ENCODE measurements at regions not wholly inside any gene's neighbourhood (a gene's known extent, or its start where the extent isn't known, plus 50 kb on each side); places are given as distances from the start of the nearest gene placed in this dataset.
A peak's percentile ranks its signal among the peaks of the same experiment; 100 is the strongest.

GRCh38 chr2:205908212-205909183 is 177.5 kb downstream of the INO80D start:
- TF ChIP-seq GATA1 (IDR thresholded peaks at IDR 0.05; ENCODE audit: low read depth, low read length) (no peak), POLR2A (IDR thresholded peaks at IDR 0.05; ENCODE audit: low read length) (no peak)
- no peak for DNase-seq

- DNase-seq: no peak
- TF ChIP-seq GATA1 (IDR thresholded peaks at IDR 0.05; ENCODE audit: low read depth, low read length) (no peak), POLR2A (IDR thresholded peaks at IDR 0.05; ENCODE audit: low read length) (no peak)
Observed at GRCh38 chr2:205906419-205906818, 179.6 kb downstream of the INO80D start.

GRCh38 chr2:205905576-205905975 is 180.4 kb downstream of the INO80D start:
- no peak for DNase-seq
- no peak for TF ChIP-seq POLR2A (IDR thresholded peaks at IDR 0.05; ENCODE audit: low read length)
- TF ChIP-seq GATA1 (IDR thresholded peaks at IDR 0.05; ENCODE audit: low read depth, low read length): no peak

- DNase-seq: no peak
- no peak for TF ChIP-seq GATA1 (IDR thresholded peaks at IDR 0.05; ENCODE audit: low read depth, low read length)
- no peak for TF ChIP-seq POLR2A (IDR thresholded peaks at IDR 0.05; ENCODE audit: low read length)
Observed at GRCh38 chr2:205904873-205905272, 181.1 kb downstream of the INO80D start.

GRCh38 chr2:205903549-205904129 is 182.3 kb downstream of the INO80D start:
- TF ChIP-seq POLR2A (IDR thresholded peaks at IDR 0.05; ENCODE audit: low read length) (no peak), GATA1 (IDR thresholded peaks at IDR 0.05; ENCODE audit: low read depth, low read length) (no peak)
- peak; percentile 37 to 59 for DNase-seq

- DNase-seq: no peak
- TF ChIP-seq POLR2A (IDR thresholded peaks at IDR 0.05; ENCODE audit: low read length) (no peak), GATA1 (IDR thresholded peaks at IDR 0.05; ENCODE audit: low read depth, low read length) (no peak)
Observed at GRCh38 chr2:205902900-205903237, 183.1 kb downstream of the INO80D start.

GRCh38 chr2:205902041-205902899 is 183.7 kb downstream of the INO80D start:
- no peak for TF ChIP-seq GATA1 (IDR thresholded peaks at IDR 0.05; ENCODE audit: low read depth, low read length)
- TF ChIP-seq POLR2A (IDR thresholded peaks at IDR 0.05; ENCODE audit: low read length): no peak
- DNase-seq: peak; percentile 7 to 54

GRCh38 chr2:205901491-205901890 is 184.5 kb downstream of the INO80D start:
- DNase-seq: no peak
- TF ChIP-seq GATA1 (IDR thresholded peaks at IDR 0.05; ENCODE audit: low read depth, low read length): no peak
- TF ChIP-seq POLR2A (IDR thresholded peaks at IDR 0.05; ENCODE audit: low read length): no peak

GRCh38 chr2:205898744-205899143 is 187.2 kb downstream of the INO80D start:
- no peak for TF ChIP-seq POLR2A (IDR thresholded peaks at IDR 0.05; ENCODE audit: low read length)
- TF ChIP-seq GATA1 (IDR thresholded peaks at IDR 0.05; ENCODE audit: low read depth, low read length): no peak
- no peak for DNase-seq

- no peak for TF ChIP-seq GATA1 (IDR thresholded peaks at IDR 0.05; ENCODE audit: low read depth, low read length)
- TF ChIP-seq POLR2A (IDR thresholded peaks at IDR 0.05; ENCODE audit: low read length): no peak
- no peak for DNase-seq
Observed at GRCh38 chr2:205895981-205896655, 189.9 kb downstream of the INO80D start.

GRCh38 chr2:205892665-205893259 is 193.2 kb downstream of the INO80D start:
- TF ChIP-seq GATA1 (IDR thresholded peaks at IDR 0.05; ENCODE audit: low read depth, low read length): no peak
- no peak for TF ChIP-seq POLR2A (IDR thresholded peaks at IDR 0.05; ENCODE audit: low read length)
- DNase-seq: no peak

- TF ChIP-seq GATA1 (IDR thresholded peaks at IDR 0.05; ENCODE audit: low read depth, low read length) (no peak), POLR2A (IDR thresholded peaks at IDR 0.05; ENCODE audit: low read length) (no peak)
Observed at GRCh38 chr2:205892251-205892655, 193.7 kb downstream of the INO80D start.

GRCh38 chr2:205889114-205889513 is 196.9 kb downstream of the INO80D start:
- TF ChIP-seq POLR2A (IDR thresholded peaks at IDR 0.05; ENCODE audit: low read length) (no peak), GATA1 (IDR thresholded peaks at IDR 0.05; ENCODE audit: low read depth, low read length) (no peak)
- DNase-seq: no peak

More at GRCh38 chr2:205892251-205892655, 193.7 kb downstream of the INO80D start:
- no peak for DNase-seq

Data from erythroblast (primary cell).